Neural progenitor cell (in vitro differentiated cells): ENCODE measurements at regions not wholly inside any gene's neighbourhood (a gene's known extent, or its start where the extent isn't known, plus 50 kb on each side); places are given as distances from the start of the nearest gene placed in this dataset.

ENCODE experiments used
- CTCF ChIP-seq: fragments of 200-600 bp; sonication (generic); IDR thresholded peaks from 2 replicates; pipeline ENCODE4 v1.5.1; 2017; ENCODE audit warnings: antibody characterized with exemption, mild to moderate bottlenecking
- EZH2 ChIP-seq: fragments of 200-600 bp; sonication (generic); IDR thresholded peaks from 2 replicates; pipeline ENCODE4 v1.6.1; 2017; ENCODE audit warnings: antibody characterized with exemption, mild to moderate bottlenecking, moderate library complexity
- EZH2phosphoT487 ChIP-seq: fragments of 200-600 bp; sonication (generic); IDR thresholded peaks from 2 replicates; pipeline ENCODE4 v1.6.1; 2017; ENCODE audit warnings: antibody characterized with exemption

- no peak for TF ChIP-seq CTCF
- TF ChIP-seq EZH2phosphoT487 = no peak
- TF ChIP-seq EZH2 = no peak
Measured at GRCh38 chr2:80938463-80938862, 633.9 kb upstream of the LRRTM1 start.
